22Rv1 (cell line): ENCODE measurements at regions not wholly inside any gene's neighbourhood (a gene's known extent, or its start where the extent isn't known, plus 50 kb on each side); places are given as distances from the start of the nearest gene placed in this dataset.

Source experiments
- ZFX ChIP-seq: fragments of 450-650 bp; IDR thresholded peaks from 2 replicates; pipeline ENCODE4 v1.6.1; 2017; ENCODE audit warnings: antibody characterized with exemption, borderline replicate concordance
- TF ChIP-seq, protein P1 (sequence below): fragments of 450-650 bp; IDR thresholded peaks from 2 replicates; pipeline ENCODE4 v1.5.1; 2017; ENCODE audit warnings: mild to moderate bottlenecking

DNA sequence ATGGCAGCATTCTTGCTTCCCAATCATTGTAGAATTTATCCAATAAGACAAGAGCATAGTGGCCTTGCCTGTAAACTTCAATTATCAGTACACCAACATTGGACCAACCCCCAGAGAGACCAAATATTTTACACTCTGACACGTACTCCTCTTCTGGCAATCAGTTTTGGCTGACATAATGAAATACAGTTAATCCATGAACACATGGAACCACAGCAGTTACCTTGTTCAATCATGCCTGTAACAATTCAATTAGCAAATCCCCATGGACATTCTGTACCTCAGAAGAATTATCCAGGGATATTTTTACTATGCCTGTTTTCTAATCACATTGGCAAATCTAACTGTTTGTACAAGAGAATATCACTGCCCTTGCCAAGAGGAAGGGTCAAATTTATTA is 2162.0 kb downstream of the MRPL39 start:
- TF ChIP-seq, protein P1, sequence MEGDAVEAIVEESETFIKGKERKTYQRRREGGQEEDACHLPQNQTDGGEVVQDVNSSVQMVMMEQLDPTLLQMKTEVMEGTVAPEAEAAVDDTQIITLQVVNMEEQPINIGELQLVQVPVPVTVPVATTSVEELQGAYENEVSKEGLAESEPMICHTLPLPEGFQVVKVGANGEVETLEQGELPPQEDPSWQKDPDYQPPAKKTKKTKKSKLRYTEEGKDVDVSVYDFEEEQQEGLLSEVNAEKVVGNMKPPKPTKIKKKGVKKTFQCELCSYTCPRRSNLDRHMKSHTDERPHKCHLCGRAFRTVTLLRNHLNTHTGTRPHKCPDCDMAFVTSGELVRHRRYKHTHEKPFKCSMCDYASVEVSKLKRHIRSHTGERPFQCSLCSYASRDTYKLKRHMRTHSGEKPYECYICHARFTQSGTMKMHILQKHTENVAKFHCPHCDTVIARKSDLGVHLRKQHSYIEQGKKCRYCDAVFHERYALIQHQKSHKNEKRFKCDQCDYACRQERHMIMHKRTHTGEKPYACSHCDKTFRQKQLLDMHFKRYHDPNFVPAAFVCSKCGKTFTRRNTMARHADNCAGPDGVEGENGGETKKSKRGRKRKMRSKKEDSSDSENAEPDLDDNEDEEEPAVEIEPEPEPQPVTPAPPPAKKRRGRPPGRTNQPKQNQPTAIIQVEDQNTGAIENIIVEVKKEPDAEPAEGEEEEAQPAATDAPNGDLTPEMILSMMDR: no peak
- no peak for TF ChIP-seq ZFX
